ENCODE measurements at regions not wholly inside any gene's neighbourhood (a gene's known extent, or its start where the extent isn't known, plus 50 kb on each side); places are given as distances from the start of the nearest gene placed in this dataset.

DNA sequence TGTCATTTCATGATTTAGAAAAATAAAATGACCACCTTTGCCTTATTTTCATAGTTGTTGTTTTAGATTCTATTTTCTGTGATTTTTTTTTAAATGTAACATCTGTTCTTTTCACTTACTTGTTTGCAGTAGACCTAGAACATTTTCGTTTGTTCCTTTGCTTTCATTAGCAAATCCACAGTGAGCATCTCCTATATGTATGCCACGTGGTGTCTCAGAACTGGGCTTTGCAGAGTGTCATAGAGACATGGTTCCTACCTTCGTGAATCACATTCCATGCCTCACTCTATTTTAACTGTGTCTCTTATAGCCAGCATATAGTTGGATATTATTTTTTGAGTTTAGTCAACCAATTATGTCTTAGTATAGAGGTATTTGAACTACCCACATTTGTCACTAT, 118.2 kb downstream of the KLF13 start:
- H3K4me1 ChIP-seq (ENCODE audit: low read length): peaks cover 15% of the 10 kb centered on the region
- no peak overlapping the region for H3K4me2 ChIP-seq (ENCODE audit: low read length)
- H2AFZ ChIP-seq (ENCODE audit: low read depth, low read length): no peak overlapping the region
- H3K4me3 ChIP-seq (ENCODE audit: low read length): no peak overlapping the region
- no peaks in the 10 kb centered on the region for H3K79me2 ChIP-seq (ENCODE audit: low read length)
- peaks cover 3% of the 10 kb centered on the region; the same call in 1 of the 2 replicates for H3K9me3 ChIP-seq (ENCODE audit: insufficient read depth, low read length)
- no peak overlapping the region for H3K9ac ChIP-seq (ENCODE audit: low read length)
- H4K20me1 ChIP-seq (ENCODE audit: insufficient read depth, low read length): no peaks in the 10 kb centered on the region
- H3K36me3 ChIP-seq (replicated peaks; ENCODE audit: low read depth, low read length): no peaks in the 10 kb centered on the region
- TF ChIP-seq EZH2phosphoT487 (IDR thresholded peaks at IDR 0.05; ENCODE audit: low read depth): no peak
- TF ChIP-seq, protein P1, sequence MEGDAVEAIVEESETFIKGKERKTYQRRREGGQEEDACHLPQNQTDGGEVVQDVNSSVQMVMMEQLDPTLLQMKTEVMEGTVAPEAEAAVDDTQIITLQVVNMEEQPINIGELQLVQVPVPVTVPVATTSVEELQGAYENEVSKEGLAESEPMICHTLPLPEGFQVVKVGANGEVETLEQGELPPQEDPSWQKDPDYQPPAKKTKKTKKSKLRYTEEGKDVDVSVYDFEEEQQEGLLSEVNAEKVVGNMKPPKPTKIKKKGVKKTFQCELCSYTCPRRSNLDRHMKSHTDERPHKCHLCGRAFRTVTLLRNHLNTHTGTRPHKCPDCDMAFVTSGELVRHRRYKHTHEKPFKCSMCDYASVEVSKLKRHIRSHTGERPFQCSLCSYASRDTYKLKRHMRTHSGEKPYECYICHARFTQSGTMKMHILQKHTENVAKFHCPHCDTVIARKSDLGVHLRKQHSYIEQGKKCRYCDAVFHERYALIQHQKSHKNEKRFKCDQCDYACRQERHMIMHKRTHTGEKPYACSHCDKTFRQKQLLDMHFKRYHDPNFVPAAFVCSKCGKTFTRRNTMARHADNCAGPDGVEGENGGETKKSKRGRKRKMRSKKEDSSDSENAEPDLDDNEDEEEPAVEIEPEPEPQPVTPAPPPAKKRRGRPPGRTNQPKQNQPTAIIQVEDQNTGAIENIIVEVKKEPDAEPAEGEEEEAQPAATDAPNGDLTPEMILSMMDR (IDR thresholded peaks at IDR 0.05; ENCODE audit: low read depth, low read length): no peak
- no peak overlapping the region for H3K27ac ChIP-seq (ENCODE audit: low read length)
- no peaks in the 10 kb centered on the region for H3K27me3 ChIP-seq (ENCODE audit: low read depth, low read length)

DNA sequence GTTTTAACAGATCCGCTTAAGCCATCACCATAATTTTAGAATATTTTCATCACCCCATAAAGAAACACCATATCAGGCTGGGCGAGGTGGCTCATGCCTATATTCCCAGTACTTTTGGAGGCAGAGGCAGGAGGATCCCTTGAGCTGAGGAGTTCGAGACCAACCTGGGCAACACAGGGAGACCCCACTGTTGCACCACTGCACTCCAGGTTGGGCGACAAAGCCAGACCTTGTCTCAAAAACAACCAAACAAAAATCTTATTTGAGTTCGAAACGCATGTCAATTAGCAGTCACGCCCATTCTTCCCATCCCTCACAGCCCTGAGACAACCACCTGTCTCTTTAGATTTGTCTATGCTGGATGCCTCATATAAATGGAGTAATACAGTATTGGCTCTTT, 119.9 kb downstream of the KLF13 start:
- Histone ChIP-seq H4K20me1 (ENCODE audit: insufficient read depth, low read length) (no peaks in the 10 kb centered on the region), H2AFZ (ENCODE audit: low read depth, low read length) (no peak overlapping the region), H3K27ac (ENCODE audit: low read length) (no peak overlapping the region), H3K4me1 (ENCODE audit: low read length) (peaks cover 15% of the 10 kb centered on the region), H3K4me3 (ENCODE audit: low read length) (no peak overlapping the region), H3K36me3 (replicated peaks; ENCODE audit: low read depth, low read length) (no peaks in the 10 kb centered on the region), H3K79me2 (ENCODE audit: low read length) (no peaks in the 10 kb centered on the region), H3K27me3 (ENCODE audit: low read depth, low read length) (no peaks in the 10 kb centered on the region), H3K4me2 (ENCODE audit: low read length) (no peak overlapping the region), H3K9me3 (ENCODE audit: insufficient read depth, low read length) (peaks cover 3% of the 10 kb centered on the region; the same call in 1 of the 2 replicates), H3K9ac (ENCODE audit: low read length) (no peak overlapping the region)
- no peak for TF ChIP-seq EZH2phosphoT487 (IDR thresholded peaks at IDR 0.05; ENCODE audit: low read depth)
- TF ChIP-seq, protein P1 (IDR thresholded peaks at IDR 0.05; ENCODE audit: low read depth, low read length): no peak

DNA sequence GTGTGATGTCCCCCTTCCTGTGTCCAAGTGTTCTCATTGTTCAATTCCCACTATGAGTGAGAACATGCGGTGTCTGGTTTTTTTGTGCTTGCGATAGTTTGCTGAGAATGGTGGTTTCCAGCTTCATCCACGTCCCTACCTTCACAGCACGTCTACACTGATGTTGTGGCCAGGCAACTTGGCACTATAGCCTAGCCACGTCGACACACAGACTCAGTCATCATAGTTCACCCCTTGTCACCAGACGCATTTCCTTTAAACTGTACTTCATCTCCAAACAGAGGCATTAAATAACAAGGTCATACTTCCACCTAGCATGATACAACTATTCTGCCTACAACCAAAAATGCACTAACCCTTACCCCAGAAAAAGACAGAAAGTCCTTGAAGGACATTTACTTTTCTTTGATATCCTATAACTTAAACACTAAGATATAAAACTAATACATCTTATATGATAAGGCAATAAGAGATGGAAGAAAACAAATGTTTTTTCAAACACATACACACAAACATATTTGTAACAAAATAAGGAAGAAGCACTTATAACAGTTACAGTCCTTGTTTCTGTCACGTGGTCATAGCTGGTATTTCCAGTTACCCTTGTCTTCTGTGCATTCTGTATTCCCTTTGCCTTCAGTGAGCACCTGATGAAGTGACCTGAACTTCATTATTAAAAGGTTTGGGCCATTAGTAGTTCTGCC, 121.4 kb downstream of the KLF13 start:
- Histone ChIP-seq H3K27ac (ENCODE audit: low read length) (no peak overlapping the region), H3K4me1 (ENCODE audit: low read length) (peaks cover 11% of the 10 kb centered on the region), H3K79me2 (ENCODE audit: low read length) (no peaks in the 10 kb centered on the region), H3K4me3 (ENCODE audit: low read length) (no peak overlapping the region), H3K9ac (ENCODE audit: low read length) (no peak overlapping the region), H4K20me1 (ENCODE audit: insufficient read depth, low read length) (no peaks in the 10 kb centered on the region), H3K9me3 (ENCODE audit: insufficient read depth, low read length) (no peaks in the 10 kb centered on the region), H3K27me3 (ENCODE audit: low read depth, low read length) (no peaks in the 10 kb centered on the region), H3K4me2 (ENCODE audit: low read length) (no peak overlapping the region), H2AFZ (ENCODE audit: low read depth, low read length) (no peak overlapping the region), H3K36me3 (replicated peaks; ENCODE audit: low read depth, low read length) (no peaks in the 10 kb centered on the region)
- TF ChIP-seq, protein P1 (IDR thresholded peaks at IDR 0.05; ENCODE audit: low read depth, low read length): no peak
- no peak for TF ChIP-seq EZH2phosphoT487 (IDR thresholded peaks at IDR 0.05; ENCODE audit: low read depth)

DNA sequence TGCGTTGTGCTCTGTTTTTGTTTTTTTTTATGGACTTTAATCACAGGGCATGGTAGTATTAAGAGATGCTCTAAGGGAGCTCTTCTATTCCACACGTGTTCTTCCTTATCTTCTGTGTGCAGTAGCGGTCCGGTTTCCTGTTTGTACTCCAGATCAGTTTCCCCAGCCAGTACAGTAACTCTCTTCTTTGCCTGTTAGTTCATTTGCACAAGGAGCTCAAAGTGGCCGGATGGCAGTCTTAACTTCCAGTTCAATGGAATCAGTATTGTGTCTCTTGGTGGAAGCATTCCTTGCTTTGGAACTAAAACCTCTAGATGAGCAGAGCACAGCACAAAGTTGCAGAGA, 122.0 kb downstream of the KLF13 start:
- no peak for TF ChIP-seq EZH2phosphoT487 (IDR thresholded peaks at IDR 0.05; ENCODE audit: low read depth)
- TF ChIP-seq, protein P1 (IDR thresholded peaks at IDR 0.05; ENCODE audit: low read depth, low read length): no peak
- no peak overlapping the region for H3K4me3 ChIP-seq (ENCODE audit: low read length)
- no peaks in the 10 kb centered on the region for H4K20me1 ChIP-seq (ENCODE audit: insufficient read depth, low read length)
- H3K9me3 ChIP-seq (ENCODE audit: insufficient read depth, low read length): no peaks in the 10 kb centered on the region
- H3K27me3 ChIP-seq (ENCODE audit: low read depth, low read length): no peaks in the 10 kb centered on the region
- H3K4me2 ChIP-seq (ENCODE audit: low read length): no peak overlapping the region
- no peaks in the 10 kb centered on the region for H3K79me2 ChIP-seq (ENCODE audit: low read length)
- peaks cover 6% of the 10 kb centered on the region for H3K4me1 ChIP-seq (ENCODE audit: low read length)
- no peak overlapping the region for H3K27ac ChIP-seq (ENCODE audit: low read length)
- no peaks in the 10 kb centered on the region for H3K36me3 ChIP-seq (replicated peaks; ENCODE audit: low read depth, low read length)
- H2AFZ ChIP-seq (ENCODE audit: low read depth, low read length): no peak overlapping the region
- no peak overlapping the region for H3K9ac ChIP-seq (ENCODE audit: low read length)
